ENCODE measurements at regions not wholly inside any gene's neighbourhood (a gene's known extent, or its start where the extent isn't known, plus 50 kb on each side); places are given as distances from the start of the nearest gene placed in this dataset.

GRCh38 chr4:138852681-138853080, 162.9 kb upstream of the NOCT start:
- TF ChIP-seq POLR2A (IDR thresholded peaks at IDR 0.05; ENCODE audit: low read depth, low read length) (no peak), CTCF (conservative IDR thresholded peaks at IDR 0.05; ENCODE audit: low read depth, low read length) (no peak), ELK1 (IDR thresholded peaks at IDR 0.05; ENCODE audit: borderline replicate concordance, low read depth, low read length) (no peak), RCOR1 (IDR thresholded peaks at IDR 0.05; ENCODE audit: insufficient replicate concordance, low read length) (no peak)
